Stimulated activated CD4-positive, alpha-beta T cell treated with anti-CD3 and anti-CD28 coated beads, Interleukin-2, amount 100 ng/mL, for 24 hours (primary cell): ENCODE measurements at regions not wholly inside any gene's neighbourhood (a gene's known extent, or its start where the extent isn't known, plus 50 kb on each side); places are given as distances from the start of the nearest gene placed in this dataset.
"Not testable (repeated sequence)": the region's sequence is repeated elsewhere in the genome, so short reads cannot be mapped to it uniquely, and the experiment has no call there.

Experiments
- DNase-seq, 2 donors: peaks; one replicate each; pipeline ENCODE4 v3.0.0-alpha.2; 2020

DNA sequence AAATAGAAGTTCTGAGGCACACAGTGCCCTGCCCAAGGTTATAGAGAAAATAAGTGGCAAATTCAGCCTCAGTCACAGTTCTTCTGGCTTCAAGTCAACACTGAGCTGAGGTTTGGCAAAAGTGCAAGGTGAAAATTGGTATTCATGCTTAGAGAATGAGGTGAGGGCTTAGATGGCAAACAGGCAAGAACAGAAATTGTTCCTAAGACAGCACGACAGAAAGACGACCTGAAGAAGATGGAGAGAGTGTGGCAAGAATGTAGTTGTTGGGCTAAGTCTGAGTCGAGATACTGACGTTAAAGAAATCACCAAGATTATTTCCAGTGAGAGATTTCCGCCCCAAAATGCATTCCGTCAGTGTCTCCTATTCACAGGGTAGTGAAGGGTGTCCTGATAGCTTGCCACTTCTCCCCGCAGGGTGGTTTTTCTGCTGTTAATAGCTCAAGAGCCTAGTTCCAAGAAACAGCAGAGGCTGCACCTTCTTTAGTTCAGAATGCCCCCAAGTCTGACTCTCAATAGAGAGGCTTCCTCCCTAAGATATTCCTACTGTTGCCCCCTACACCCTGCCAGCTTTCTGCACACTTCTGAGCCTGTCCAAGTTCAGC is 260.8 kb upstream of the AMIGO2 start:
- no peak for DNase-seq

DNA sequence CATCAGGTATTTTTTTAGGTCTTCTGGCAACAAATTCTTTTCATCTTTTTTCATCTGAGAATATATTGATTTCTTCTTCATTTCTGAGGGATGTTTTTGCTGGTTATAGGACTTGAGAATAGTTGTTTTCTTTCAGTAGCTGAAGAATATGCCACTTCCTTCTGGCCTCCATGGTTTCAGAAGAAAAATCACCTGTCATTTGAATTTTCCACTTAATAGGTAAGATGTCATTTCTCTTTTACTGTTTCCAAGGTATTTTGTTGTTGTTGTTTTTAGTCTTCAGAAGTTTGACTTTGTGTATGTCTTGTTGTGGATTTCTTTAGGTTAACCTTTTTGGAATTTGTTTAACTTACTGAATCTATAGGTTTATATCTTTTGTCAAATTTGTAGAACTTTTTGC is 257.8 kb upstream of the AMIGO2 start:
- no peak for DNase-seq

DNA sequence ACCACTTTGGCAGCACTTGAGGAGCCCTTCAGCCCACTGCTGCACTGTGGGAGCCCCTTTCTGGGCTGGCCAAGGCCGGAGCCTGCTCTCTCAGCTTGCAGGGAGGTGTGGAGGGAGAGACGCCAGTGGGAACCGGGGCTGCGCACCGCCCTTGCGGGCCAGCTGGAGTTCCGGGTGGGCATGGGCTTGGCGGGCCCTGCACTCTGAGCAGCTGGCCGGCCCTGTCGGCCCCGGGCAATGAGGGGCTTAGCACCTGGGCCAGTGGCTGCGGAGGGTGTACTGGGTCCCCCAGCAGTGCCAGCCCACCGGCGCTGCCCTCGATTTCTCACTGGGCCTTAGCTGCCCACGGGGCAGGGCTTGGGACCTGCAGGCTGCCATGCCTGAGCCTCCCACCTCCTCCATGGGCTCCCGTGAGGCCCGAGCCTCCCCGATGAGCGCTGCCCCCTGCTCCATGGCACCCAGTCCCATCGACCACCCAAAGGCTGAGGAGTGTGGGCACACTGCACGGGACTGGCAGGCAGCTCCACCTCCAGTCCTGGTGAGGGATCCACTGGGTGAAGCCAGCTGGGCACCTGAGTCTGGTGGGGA is 253.6 kb upstream of the AMIGO2 start:
- DNase-seq = not testable (repeated sequence)

DNA sequence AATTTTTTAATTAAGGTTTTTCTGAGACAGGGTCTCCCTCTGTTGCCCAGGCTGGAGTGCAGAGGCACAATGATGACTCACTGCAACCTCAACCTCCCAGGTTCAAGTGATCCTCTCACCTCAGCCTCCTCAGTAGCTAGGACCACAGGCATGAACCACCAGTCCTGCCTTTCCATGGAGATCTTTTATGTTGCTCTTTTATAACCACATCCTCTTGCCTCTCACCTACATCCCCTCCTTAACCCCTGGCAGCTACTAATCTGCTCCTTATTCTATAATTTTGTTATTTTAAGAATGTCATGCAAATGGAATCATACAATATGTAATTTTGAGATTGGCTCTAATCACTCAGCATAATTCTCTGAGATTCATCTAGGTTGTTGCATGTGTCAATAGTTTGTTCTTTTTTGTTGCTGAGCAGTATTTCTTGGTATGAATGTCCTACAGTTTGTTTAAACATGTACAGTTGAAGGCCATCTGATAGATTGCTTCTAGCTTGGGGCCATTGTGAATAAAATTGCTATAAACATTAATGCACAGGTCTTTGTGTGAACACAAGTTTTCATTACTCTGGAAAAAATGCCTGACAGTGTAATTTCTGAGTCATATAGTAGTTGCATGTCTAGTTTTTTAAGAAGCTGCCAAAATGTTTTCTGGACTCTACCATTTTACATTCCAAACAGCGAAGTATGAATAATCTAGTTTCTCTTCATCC is 249.2 kb upstream of the AMIGO2 start:
- DNase-seq = no peak

DNA sequence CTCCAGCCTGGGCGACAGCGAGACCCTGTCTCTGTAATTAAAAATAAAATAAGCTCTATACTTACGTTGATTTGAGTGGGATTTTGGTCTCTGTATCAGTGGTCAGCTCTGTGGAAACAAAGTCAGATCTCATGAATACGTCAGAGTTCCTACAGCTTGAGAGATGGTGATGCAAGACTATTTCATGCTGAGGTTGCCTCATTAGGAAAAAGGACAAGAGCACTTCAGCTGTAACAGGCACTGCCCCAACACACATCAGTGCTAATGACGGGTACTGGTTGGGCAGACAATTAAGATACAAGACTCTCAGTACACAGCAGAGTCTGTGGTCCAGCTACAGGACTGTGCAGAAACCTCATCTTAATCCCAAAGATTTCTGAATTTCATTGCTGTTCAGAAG is 246.4 kb upstream of the AMIGO2 start:
- DNase-seq = no peak

DNA sequence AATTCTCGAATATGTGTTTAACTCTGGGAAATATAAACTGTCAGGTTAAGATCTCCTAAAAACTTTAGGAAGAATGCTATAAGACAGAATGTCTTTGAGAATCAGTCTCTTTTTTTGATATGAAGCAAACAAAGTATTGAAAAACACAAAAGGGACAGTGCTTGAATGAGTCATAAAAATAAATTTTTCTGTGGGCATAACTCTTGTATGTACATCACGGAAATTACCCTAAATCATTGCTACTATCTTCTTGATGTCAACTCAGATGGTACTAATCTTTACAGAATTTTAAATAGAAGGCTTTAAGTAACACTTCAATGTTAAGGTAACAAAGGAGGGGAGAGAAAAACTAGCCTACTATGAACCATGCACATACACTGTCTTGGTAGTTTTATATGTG is 244.0 kb upstream of the AMIGO2 start:
- no peak for DNase-seq

DNA sequence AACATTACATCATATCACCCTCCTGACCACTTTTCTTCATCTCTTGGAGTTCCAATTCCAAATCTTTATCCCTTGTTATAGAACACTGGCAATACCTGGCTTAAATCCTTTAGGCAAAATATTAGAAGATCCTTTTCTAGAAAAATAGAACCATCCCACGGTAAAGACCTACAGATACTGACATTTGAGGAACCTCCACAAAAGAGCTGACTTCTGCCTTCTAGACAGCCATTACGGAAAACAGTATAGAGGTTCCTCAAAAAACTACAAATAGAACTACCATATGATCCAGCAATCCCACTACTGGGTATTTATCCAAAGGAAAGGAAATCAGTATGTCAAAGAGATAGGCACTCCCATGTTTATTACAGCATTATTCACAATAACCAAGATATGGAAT is 241.7 kb upstream of the AMIGO2 start:
- DNase-seq = no peak

DNA sequence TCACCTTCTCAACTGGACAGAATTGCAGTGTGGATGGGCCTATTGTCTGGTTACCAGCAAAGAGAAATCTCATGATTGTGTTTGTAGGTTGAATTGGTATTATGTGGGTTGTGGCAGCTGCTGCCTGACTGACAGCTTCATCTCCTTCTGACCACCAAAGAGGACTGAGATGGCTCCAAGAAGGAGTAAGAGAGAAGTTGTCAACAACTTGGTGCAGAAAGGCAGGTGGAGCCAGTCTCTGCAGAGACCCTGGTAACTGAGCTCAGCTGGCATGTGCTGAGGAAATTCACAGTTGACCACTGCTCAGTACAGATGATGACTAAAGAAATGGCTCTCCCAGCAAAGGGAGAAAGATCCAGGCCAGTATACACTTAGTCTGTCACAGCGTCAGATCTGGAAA is 240.0 kb upstream of the AMIGO2 start:
- no peak for DNase-seq

DNA sequence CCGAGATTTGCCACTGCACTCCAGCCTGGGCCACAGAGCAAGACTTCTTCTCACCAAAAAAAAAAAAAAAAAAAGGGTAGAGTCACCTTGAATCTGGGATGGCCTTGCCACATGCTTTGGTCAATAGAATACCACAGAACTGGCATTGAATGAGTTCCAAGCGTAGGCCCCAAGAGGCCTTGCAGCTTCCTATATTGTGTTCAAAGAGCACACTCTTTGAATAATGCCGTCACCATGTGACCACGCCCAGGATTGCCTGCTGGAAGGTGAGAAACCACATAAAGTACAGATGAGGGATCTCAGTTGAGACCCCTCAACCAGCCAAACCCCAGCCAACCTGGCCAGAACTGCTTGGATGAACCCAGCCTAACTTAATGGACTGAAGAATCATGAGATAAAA is 239.2 kb upstream of the AMIGO2 start:
- DNase-seq = no peak

DNA sequence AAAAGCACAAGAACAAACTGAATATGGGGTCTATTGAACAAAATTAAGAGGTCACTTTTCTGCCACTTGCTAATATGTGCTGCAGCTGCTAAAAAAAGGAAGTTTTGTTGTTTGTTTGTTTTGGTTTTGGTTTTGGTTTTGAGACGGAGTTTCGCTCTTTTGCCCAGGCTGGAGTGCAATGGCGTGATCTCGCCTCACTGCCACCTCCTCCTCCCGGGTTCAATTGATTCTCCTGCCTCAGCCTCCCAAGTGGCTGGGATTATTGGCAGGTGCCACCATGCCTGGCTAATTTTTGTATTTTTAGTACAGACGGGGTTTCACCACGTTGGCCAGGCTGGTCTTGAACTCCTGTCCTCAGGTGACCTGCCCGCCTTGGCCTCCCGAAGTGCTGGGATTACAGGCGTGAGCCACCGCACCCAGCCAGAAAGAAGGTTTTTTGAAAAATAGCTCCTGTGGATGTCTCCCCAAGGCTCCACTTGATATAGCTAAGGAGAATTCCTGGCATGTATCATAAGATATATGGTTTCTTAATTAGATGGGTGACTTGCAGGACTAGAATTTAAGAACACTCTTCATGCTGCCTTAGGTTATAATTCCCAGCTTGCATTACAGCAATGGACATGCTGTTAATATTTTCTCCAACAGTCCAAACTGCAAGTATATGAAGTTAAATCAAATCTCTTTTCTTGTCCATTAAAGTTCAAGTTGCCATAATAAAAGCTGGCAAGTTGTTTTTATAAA is 237.6 kb upstream of the AMIGO2 start:
- no peak for DNase-seq

DNA sequence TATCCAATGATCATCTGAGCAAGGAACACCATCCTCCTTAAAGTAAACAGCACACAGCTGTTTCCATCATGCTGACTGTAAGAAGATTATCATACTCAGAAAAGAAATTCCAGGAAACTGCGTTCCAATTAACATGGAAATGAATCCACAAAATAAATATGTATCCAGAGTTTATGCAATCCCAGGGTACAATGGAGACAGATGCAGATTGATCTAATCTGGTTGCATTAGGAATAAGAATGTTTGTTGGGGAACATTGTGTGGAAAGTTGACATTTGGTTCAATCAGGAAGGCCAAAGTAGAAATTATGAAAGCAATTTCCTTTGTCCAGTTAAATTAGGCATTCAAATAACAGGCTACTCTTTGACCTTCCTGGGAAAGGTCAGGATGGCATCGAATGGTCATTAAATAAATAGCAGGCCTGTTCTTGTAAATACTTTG is 236.9 kb upstream of the AMIGO2 start:
- no peak for DNase-seq

DNA sequence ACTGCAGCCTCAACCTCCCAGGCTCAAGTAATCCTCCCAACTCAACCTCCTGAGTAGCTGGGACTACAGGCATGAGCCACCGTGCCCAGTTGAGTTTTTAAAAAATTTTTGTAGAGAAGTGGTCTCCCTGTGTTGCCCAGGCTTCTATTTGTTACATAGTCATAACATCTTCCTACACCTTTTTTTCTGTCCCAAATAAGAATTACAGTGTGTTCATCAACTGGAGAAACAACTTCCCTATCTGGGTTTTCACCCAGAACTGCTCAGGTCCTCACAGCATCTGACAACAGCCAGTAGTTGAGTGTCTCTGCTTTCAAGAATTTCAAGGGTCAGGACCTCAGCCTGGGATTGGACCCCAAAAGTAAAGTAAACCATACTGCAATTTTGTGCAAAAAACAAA is 235.2 kb upstream of the AMIGO2 start:
- no peak for DNase-seq

DNA sequence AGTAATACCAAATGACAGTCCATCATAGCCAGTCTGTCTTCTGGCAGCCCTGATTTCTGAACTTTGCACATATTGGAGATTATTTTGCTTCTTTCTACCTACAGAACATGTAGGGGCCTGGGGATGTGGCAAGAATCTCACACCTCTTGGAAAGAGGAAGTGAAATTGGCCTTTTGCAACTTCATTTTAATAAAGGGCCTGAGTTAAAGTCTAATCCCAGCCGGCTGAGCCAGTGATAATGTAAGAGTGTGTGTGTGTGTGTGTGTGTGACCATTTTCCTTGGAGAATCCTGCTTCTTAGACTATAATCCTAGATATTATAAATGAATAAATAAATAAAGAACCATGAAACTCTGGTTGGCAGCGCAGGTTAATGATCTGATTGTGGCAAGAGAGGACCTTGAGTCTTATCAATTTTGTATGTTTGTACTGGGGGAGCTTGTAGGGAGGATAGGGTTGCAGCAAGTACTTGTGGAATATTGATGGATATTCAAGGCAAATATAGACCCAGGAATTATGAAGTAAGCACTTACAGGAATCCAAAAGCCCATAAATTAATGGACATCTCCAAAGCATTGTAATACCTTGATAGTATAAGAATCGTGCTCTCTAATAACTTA is 233.2 kb upstream of the AMIGO2 start:
- no peak for DNase-seq

DNA sequence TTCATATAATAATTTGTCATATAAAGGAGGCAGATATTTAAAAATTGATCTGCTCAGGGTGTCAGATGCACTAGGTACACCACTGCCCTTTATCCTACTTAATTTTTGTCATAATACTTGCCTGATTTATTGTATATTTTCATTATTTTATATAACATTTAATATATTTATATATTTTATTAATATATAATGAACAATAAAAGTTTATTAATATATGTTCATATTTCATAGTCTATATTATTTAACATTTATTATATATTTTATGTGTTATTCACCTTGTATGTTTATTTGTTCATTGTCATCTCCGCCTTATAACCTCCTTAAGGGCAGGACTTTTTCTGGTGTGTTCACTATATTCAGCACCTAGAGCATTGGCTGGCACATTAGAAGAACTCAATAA is 232.4 kb upstream of the AMIGO2 start:
- no peak for DNase-seq

DNA sequence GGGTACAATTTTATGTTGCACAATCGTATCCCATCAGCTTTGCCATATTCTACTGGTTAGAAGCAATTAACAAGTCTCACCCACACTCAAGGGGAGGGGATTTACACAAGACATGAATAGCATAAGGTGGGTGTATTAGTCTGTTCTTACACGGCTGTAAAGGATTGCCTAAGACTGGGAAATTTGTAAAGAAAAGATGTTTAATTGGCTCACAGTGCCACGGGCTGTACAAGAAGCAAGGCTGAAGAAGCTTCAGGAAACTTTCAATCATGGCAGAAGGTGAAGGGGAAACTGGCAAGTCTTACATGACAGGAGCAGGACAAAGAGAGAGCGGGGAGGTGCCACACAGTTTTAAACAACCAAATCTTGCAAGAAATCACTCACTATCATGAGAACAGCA is 231.8 kb upstream of the AMIGO2 start:
- DNase-seq = no peak

DNA sequence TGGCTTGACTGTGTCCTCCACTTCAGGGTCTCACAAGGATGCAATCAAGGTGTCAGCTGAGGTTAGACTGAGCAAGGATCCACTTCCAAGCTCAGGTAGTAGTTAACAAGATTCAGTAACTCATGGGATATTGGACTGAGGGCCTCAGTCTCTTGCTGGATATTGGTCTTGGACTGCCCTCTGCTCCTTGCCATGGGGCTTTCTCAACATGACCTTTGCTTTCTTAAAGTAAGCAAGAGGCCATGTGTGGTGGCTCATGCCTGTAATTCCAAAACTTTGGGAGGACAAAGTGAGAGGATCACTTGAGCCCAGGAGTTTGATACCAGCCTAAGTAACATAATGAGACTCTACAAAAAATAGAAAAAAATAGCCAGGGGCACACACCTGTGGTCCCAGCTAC is 231.3 kb upstream of the AMIGO2 start:
- DNase-seq = no peak

DNA sequence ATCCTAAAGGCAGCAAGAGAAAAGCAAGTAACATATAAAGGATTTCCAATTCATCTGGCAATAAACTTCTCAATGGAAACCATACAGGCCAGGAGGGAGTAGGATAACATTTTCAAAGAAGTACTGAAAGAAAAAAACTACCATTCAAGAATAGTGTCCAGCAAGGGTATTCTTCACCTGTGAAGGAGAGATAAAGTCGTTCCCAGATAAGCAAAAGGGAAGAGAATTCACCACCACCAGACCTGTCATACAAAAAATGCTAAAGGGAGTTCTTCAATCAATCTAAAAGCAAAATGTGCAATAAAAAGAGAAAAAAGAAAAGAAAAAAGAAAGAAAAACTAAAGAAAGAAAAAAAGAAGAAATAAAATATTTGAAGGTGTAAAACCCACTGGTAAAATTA is 228.9 kb upstream of the AMIGO2 start:
- DNase-seq = no peak

DNA sequence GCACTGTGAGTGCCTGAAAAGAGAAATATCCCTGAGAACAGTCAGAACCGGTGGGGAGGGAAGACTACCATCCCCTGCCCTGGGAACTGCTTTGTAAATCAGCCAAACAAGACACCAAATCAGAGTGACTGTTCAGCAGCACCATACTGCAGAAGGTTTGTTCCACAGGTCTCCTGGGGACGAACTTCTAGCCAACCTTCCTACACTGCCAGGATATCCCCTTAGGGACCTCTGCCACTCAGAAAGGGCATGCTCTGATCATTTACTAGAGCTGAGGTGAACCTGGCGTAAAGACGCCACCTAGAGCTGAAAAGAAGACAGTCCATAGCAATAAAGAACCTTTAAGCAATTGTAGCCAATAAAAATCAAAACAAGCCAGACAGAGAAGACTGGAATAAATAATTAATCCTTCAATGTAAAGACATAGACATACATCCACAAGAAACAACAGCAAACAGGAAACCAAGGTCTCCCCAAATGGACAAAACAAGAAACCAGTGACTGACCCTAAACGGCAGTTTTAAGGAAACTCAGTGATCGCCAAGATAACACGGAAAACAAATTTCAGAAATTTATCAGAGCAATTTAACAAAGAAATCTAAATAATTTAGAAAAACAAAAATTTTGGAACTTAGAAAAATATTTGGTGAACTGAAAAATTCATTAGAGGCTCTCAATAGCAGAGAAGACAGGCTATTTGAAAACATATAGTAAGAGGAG is 228.1 kb upstream of the AMIGO2 start:
- DNase-seq = peak; percentile 37 to 53

DNA sequence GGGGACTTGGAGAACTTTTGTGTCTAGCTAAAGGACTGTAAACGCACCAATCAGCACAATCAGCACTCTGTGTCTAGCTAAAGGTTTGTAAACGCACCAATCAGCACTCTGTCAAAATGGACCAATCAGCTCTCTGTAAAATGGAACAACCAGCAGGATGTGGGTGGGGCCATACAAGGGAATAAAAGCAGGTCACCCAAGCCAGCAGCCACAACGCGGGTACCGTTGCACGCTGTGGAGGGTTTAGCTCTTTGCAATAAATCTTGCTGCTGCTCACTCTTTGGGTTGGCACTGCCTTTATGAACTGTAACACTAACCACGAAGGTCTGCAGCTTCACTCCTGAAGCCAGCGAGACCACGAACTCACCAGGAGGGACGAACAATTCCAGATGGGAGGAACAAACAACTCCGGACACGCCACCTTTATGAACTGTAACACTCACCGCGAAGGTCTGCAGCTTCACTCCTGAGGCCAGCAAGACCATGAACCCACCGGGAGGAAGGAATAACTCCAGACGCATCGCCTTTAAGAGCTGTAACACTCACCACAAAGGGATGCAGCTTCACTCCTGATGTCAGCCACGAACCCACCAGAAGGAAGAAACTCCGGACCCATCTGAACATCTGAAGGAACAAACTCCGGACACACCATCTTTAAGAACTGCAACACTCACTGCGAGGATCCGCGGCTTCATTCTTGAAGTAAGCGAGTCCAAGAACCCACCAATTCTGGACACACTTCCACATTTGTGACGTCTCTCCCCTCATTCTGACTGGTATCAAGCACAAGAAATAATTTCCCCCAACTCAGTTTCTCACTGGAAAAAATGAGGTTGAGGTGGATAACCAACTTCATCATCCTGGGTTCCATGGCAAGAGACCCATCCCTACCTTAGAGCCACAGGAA is 227.3 kb upstream of the AMIGO2 start:
- DNase-seq = peak; percentile 67 to 75

DNA sequence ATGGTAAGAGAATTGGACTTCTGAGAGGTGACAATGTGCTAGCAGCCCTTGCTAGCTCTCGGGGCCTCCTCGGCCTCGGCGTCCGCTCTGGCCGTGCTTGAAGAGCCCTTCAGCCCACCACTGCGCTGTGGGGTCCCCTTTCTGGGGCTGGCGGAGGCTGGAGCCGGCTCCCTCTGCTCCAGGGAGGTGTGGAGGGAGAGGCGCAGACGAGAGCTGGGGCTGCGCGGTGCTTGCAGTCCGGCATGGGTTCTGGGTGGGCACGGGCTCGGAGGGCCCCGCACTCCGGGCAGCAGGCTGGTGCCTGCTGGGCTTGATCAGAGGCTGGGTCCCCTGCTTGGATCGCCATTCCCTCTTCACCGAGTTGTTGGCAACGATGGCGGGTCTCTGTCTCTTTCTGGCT is 226.4 kb upstream of the AMIGO2 start:
- DNase-seq = no peak

DNA sequence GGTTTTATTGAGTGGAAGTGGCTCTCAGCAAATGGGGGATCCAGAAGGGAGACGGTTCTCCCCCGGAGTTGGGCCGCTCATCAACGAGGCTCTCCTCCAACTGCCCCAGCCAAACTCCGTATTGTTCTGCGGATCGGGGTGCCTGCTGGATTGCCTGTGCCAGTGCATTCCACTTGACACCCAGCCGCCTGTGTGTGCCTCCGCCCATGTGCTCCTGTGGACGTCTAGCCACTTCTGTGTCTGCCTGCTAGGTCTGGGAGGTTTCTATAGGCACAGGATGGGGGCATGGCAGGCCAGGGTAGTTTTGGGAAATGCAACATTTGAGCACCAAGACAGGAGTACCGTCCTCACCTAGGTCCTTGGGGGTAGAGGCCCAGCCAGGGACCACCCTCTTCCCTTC is 225.7 kb upstream of the AMIGO2 start:
- no peak for DNase-seq
